PC-3 (cell line): ENCODE measurements at regions not wholly inside any gene's neighbourhood (a gene's known extent, or its start where the extent isn't known, plus 50 kb on each side); places are given as distances from the start of the nearest gene placed in this dataset.

Source experiments
- ATAC-seq: fragments of 200-7000 bp; cut with Tn5 transposase; 2 replicates; pipeline ENCODE4 v1.9.1; 2020; ENCODE audit warnings: mild to moderate bottlenecking, moderate library complexity
- BruUV-seq: library from RNA; stranded (reverse); fragments of 400-500 nt; replicated peaks from 2 replicates; lab custom pipeline; 2021; lab: Mats Ljungman, UMichigan
- CTCF ChIA-PET: fragments of 300-600 bp; sonication (Branson Sonifier 250); formaldehyde crosslinking; loops from one replicate; lab custom pipeline; 2022; ENCODE audit warnings: antibody characterized with exemption; lab: Charles Lee
- POLR2A ChIA-PET: fragments of 300-600 bp; sonication (Branson Sonifier 250); formaldehyde crosslinking; loops from one replicate; lab custom pipeline; 2022; ENCODE audit warnings: antibody characterized with exemption; ENCODE audit not compliant: unreplicated experiment; lab: Charles Lee
- DNase-seq: peaks from one replicate; pipeline ENCODE4 v3.0.0-alpha.2; 2015
- H2AFZ ChIP-seq: fragments of 300-600 bp; sonication (generic); 2 replicates; pipeline ENCODE4 v1.6.0; 2016; ENCODE audit warnings: antibody characterized with exemption, low read length
- H3F3A ChIP-seq: fragments of 300-600 bp; sonication (generic); one replicate; pipeline ENCODE4 v1.6.0; 2017; ENCODE audit warnings: antibody characterized with exemption, low read length, control low read depth, mild to moderate bottlenecking; ENCODE audit not compliant: unreplicated experiment
- H3K27ac ChIP-seq: fragments of 300-600 bp; sonication (generic); 2 replicates; pipeline ENCODE4 v1.5.1; 2016; ENCODE audit warnings: mild to moderate bottlenecking, low read length
- H3K27me3 ChIP-seq: fragments of 300-600 bp; sonication (generic); 2 replicates; pipeline ENCODE4 v1.6.1; 2016; ENCODE audit warnings: low read length, mixed read lengths
- H3K36me3 ChIP-seq: fragments of 300-600 bp; sonication (generic); 2 replicates; pipeline ENCODE4 v1.6.1; 2016; ENCODE audit warnings: low read depth, mixed run types, low read length, mixed read lengths
- H3K4me1 ChIP-seq: fragments of 300-600 bp; sonication (generic); 2 replicates; pipeline ENCODE4 v1.5.1; 2016; ENCODE audit warnings: low read length; ENCODE audit not compliant: insufficient read depth
- H3K4me2 ChIP-seq: fragments of 300-600 bp; sonication (generic); 2 replicates; pipeline ENCODE4 v1.6.0; 2016; ENCODE audit warnings: low read length
- H3K4me3 ChIP-seq: fragments of 300-600 bp; sonication (generic); 2 replicates; pipeline ENCODE4 v1.5.1; 2016; ENCODE audit warnings: mild to moderate bottlenecking, low read length, mixed read lengths
- H3K79me2 ChIP-seq: fragments of 300-600 bp; sonication (generic); 2 replicates; pipeline ENCODE4 v1.6.1; 2017; ENCODE audit warnings: low read length, mixed read lengths
- H3K9ac ChIP-seq: fragments of 300-600 bp; sonication (generic); 2 replicates; pipeline ENCODE4 v1.6.0; 2016; ENCODE audit warnings: mild to moderate bottlenecking, low read length
- H3K9me2 ChIP-seq: fragments of 300-600 bp; sonication (generic); replicated peaks from 2 replicates; pipeline ENCODE4 v1.6.1; 2016; ENCODE audit warnings: mixed run types, low read length, mixed read lengths
- H3K9me3 ChIP-seq: fragments of 300-600 bp; sonication (generic); 2 replicates; pipeline ENCODE4 v1.6.1; 2016; ENCODE audit warnings: low read length, mixed read lengths
- H4K20me1 ChIP-seq: fragments of 300-600 bp; sonication (generic); 2 replicates; pipeline ENCODE4 v1.6.1; 2016; ENCODE audit warnings: low read length, mixed read lengths
- CTCF ChIP-seq: fragments of 300-600 bp; sonication (generic); conservative IDR thresholded peaks from 2 replicates; pipeline ENCODE4 v1.5.1; 2017; ENCODE audit warnings: antibody characterized with exemption, low read depth, mild to moderate bottlenecking, low read length
- EZH2 ChIP-seq: fragments of 300-600 bp; sonication (generic); IDR thresholded peaks from one replicate; pipeline ENCODE4 v1.6.1; 2017; ENCODE audit warnings: antibody characterized with exemption, mild to moderate bottlenecking, low read length; ENCODE audit not compliant: unreplicated experiment
- EZH2phosphoT487 ChIP-seq: fragments of 300-600 bp; sonication (generic); IDR thresholded peaks from 2 replicates; pipeline ENCODE4 v1.6.1; 2018; ENCODE audit warnings: mild to moderate bottlenecking, antibody characterized with exemption, low read length, borderline replicate concordance
- intact Hi-C: fragments of 100-400 bp; cut with micrococcal nuclease; formaldehyde crosslinking; loops from 2 replicates; pipeline ENCODE4 v1.9.0; 2023

- Histone ChIP-seq H3K36me3 (no peaks in the 10 kb centered on the region), H3K79me2 (no peaks in the 10 kb centered on the region), H3F3A (no peaks in the 10 kb centered on the region), H3K9me3 (no peaks in the 10 kb centered on the region), H3K4me3 (no peak overlapping the region), H3K27ac (no peak overlapping the region), H4K20me1 (no peaks in the 10 kb centered on the region), H2AFZ (no peak overlapping the region), H3K9me2 (no peaks in the 10 kb centered on the region), H3K4me2 (no peak overlapping the region), H3K4me1 (no peaks in the 10 kb centered on the region; the same call in 1 of the 2 replicates), H3K27me3 (no peaks in the 10 kb centered on the region), H3K9ac (no peak overlapping the region)
- BruUV-seq = no TSS peak
- TF ChIP-seq EZH2phosphoT487 = no peak
- TF ChIP-seq EZH2 = no peak
- TF ChIP-seq CTCF = no peak
- DNase-seq (no peak), ATAC-seq (no peak)
- ChIA-PET CTCF (no interaction called here), POLR2A (no interaction called here)
- intact Hi-C loops = no loop called here
Measured at GRCh38 chr3:17850448-17850847, 108.0 kb upstream of the TBC1D5 start.

DNA sequence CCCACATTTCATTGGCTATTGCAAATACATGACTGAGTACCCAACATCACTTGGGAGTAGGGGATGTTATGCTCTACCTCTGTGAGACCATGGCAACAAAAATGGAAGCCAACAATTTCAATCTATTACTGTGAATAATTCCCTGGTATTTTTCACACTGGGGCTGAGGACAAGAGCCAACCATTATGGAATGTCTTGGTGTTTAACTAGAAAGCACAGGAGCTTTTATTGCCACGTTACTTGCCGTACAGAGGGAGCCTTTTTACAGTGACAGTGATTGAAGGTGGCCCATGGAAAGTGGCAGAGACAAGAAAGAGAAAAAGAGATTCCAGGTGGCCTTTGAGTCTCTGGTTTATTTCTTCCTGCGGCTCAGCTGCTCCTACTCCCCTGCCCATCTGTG is 105.7 kb upstream of the TBC1D5 start:
- no peaks in the 10 kb centered on the region for H3K36me3 ChIP-seq
- H3K9me3 ChIP-seq = no peaks in the 10 kb centered on the region
- H3K27me3 ChIP-seq = no peaks in the 10 kb centered on the region
- no peaks in the 10 kb centered on the region for H4K20me1 ChIP-seq
- no peak overlapping the region for H2AFZ ChIP-seq
- H3K4me3 ChIP-seq = no peak overlapping the region
- no peaks in the 10 kb centered on the region for H3K9me2 ChIP-seq
- no peak overlapping the region for H3K9ac ChIP-seq
- BruUV-seq = no TSS peak
- DNase-seq = no peak
- ATAC-seq = no peak
- ChIA-PET POLR2A (no interaction called here), CTCF (no interaction called here)
- H3K27ac ChIP-seq = no peak overlapping the region
- no peaks in the 10 kb centered on the region; the same call in 1 of the 2 replicates for H3K4me1 ChIP-seq
- intact Hi-C loops = no loop called here
- TF ChIP-seq EZH2phosphoT487 (no peak), CTCF (no peak), EZH2 (no peak)
- H3F3A ChIP-seq = no peaks in the 10 kb centered on the region
- no peaks in the 10 kb centered on the region for H3K79me2 ChIP-seq
- H3K4me2 ChIP-seq = no peak overlapping the region

DNA sequence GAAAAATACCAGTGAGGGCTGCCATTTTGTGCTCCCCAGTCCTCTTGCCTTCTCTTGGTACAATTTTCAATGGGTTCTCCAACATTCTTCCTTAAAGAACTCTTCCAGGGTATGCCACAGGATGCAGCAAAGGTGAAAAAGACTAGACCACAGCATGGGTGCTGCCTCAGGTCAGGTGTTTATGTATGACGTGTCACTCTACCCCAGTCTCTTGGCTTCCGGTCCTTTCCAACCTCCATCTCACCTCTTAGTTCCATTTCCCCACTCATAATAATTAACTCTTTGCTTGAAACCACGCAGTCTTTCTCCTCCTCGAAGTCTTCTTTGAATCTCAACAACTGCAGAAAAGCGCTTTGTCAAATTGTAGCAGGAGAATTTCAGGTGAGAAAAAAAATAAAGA is 104.7 kb upstream of the TBC1D5 start:
- CTCF ChIA-PET = no interaction called here

More for the DNA sequence above, 104.7 kb upstream of the TBC1D5 start:
- Histone ChIP-seq H4K20me1 (no peaks in the 10 kb centered on the region), H3K27me3 (no peaks in the 10 kb centered on the region), H3K79me2 (no peaks in the 10 kb centered on the region), H3K4me2 (no peak overlapping the region), H3K4me3 (no peak overlapping the region), H3K27ac (no peak overlapping the region), H2AFZ (no peak overlapping the region), H3K4me1 (no peaks in the 10 kb centered on the region; the same call in 1 of the 2 replicates), H3K36me3 (no peaks in the 10 kb centered on the region), H3K9me3 (no peaks in the 10 kb centered on the region), H3K9ac (no peak overlapping the region), H3F3A (no peaks in the 10 kb centered on the region), H3K9me2 (no peaks in the 10 kb centered on the region)
- BruUV-seq = no TSS peak
- intact Hi-C loops = loop anchor here (2.0 kb wide), 1 partner anchor 448 kb away; no protein-coding TSS in a partner anchor
- POLR2A ChIA-PET = interaction anchor here (0.6 kb wide), 1 partner anchor 240 kb away, joined by 9 read pairs; no protein-coding TSS in a partner anchor
- no peak for DNase-seq
- ATAC-seq = no peak
- TF ChIP-seq EZH2 (no peak), CTCF (no peak), EZH2phosphoT487 (no peak)
